ENCODE measurements at regions not wholly inside any gene's neighbourhood (a gene's known extent, or its start where the extent isn't known, plus 50 kb on each side); places are given as distances from the start of the nearest gene placed in this dataset.

GRCh38 chr21:20313013-20313412 is 685.2 kb upstream of the NCAM2 start:
- no peak for TF ChIP-seq EZH2 (IDR thresholded peaks at IDR 0.05; ENCODE audit: insufficient read depth, poor library complexity, severe bottlenecking)
- TF ChIP-seq EZH2phosphoT487 (IDR thresholded peaks at IDR 0.05; ENCODE audit: insufficient read depth, low read depth) = no peak
